Adipocyte (in vitro differentiated cells): ENCODE measurements at regions not wholly inside any gene's neighbourhood (a gene's known extent, or its start where the extent isn't known, plus 50 kb on each side); places are given as distances from the start of the nearest gene placed in this dataset.

Experiments
- DNase-seq: peaks from one replicate; pipeline ENCODE4 v3.0.0-alpha.2; 2015; ENCODE audit warnings: low read depth
- H3K27me3 ChIP-seq: replicated peaks from 2 replicates; pipeline ENCODE4 v1.7.0; 2013; ENCODE audit warnings: mild to moderate bottlenecking, low read length, moderate library complexity; ENCODE audit not compliant: control insufficient read depth, insufficient read depth
- H3K36me3 ChIP-seq: 2 replicates; pipeline ENCODE4 v1.7.0; 2013; ENCODE audit warnings: low read length, mild to moderate bottlenecking, moderate library complexity; ENCODE audit not compliant: control insufficient read depth, insufficient read depth, severe bottlenecking
- H3K4me1 ChIP-seq: 2 replicates; pipeline ENCODE4 v1.7.0; 2013; ENCODE audit warnings: mild to moderate bottlenecking, low read length, moderate library complexity; ENCODE audit not compliant: control insufficient read depth, insufficient read depth
- H3K4me3 ChIP-seq: 2 replicates; pipeline ENCODE4 v1.7.0; 2013; ENCODE audit warnings: mild to moderate bottlenecking, low read length, moderate library complexity
- H3K9ac ChIP-seq: 2 replicates; pipeline ENCODE4 v1.7.0; 2013; ENCODE audit warnings: mild to moderate bottlenecking, low read length, moderate library complexity
- H3K9me3 ChIP-seq: 2 replicates; pipeline ENCODE4 v1.7.0; 2013; ENCODE audit warnings: mild to moderate bottlenecking, low read length, moderate library complexity; ENCODE audit not compliant: control insufficient read depth

DNA sequence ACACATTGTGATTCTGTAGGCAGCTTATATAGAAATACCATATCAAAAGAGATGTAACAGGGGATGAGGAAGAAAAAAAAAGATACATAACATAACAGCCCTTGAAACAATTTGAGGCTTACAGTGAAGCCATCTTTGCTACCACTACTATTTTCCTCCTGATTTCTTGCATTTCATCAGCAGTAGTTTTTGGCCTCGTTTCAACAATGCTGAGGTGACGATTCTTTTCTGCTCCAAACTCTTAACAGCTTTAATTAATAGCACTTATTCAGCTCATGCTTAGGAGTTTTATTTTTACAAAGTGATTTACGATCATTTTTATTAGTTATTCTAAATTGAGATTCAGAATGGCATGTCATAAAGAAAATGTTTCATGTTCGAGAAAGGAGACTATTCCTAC, 163.2 kb downstream of the DCK start:
- H3K27me3 ChIP-seq: no peaks in the 10 kb centered on the region
- H3K4me1 ChIP-seq: no peaks in the 10 kb centered on the region
- H3K9me3 ChIP-seq: no peaks in the 10 kb centered on the region
- DNase-seq: no peak
- H3K4me3 ChIP-seq: no peak overlapping the region
- no peaks in the 10 kb centered on the region for H3K36me3 ChIP-seq
- H3K9ac ChIP-seq: no peak overlapping the region

DNA sequence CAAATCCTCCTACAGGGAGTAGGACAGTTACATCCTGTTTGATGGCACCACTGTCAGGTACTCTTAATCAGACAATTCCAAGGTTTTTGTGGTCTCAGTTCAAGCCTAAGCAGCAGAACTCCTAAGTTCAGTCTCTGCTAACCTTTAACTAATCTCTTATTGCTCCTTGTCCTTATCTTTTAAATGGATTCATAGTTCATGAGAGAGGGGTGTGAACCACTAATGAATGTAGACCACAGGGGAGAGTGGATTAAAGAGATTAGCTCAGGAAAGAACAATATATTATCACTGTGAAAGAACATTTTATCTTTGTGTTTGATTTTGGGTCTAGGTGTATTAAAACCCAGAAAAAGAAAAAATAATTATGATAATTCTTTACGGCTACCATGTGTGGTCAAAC, 168.9 kb downstream of the DCK start:
- Histone ChIP-seq H3K27me3 (no peaks in the 10 kb centered on the region), H3K9me3 (no peaks in the 10 kb centered on the region), H3K4me1 (no peaks in the 10 kb centered on the region), H3K4me3 (no peak overlapping the region), H3K36me3 (no peaks in the 10 kb centered on the region), H3K9ac (no peak overlapping the region)
- DNase-seq: no peak

DNA sequence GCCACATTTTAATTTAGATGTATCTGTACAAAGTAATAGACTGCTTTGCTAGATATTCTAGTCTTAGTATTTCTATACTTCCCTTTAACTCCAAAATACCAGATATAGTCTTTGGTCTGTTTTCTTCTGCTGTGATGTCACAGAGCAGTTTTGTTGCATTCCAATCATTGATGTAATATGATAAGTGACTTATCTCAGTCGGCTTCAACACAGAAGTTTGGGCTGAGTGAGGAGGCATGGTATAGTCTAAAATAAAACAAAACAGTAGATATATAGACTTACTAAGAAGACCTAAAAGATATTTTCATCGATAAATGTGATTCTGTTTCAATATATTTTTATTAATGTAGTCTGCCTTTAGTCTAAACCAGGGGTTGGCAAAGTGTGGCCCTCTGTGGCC, 169.9 kb downstream of the DCK start:
- H3K9ac ChIP-seq: no peak overlapping the region
- H3K27me3 ChIP-seq: no peaks in the 10 kb centered on the region
- peak; percentile 13 for DNase-seq
- H3K4me1 ChIP-seq: no peaks in the 10 kb centered on the region
- no peaks in the 10 kb centered on the region for H3K36me3 ChIP-seq
- no peak overlapping the region for H3K4me3 ChIP-seq
- no peaks in the 10 kb centered on the region for H3K9me3 ChIP-seq

DNA sequence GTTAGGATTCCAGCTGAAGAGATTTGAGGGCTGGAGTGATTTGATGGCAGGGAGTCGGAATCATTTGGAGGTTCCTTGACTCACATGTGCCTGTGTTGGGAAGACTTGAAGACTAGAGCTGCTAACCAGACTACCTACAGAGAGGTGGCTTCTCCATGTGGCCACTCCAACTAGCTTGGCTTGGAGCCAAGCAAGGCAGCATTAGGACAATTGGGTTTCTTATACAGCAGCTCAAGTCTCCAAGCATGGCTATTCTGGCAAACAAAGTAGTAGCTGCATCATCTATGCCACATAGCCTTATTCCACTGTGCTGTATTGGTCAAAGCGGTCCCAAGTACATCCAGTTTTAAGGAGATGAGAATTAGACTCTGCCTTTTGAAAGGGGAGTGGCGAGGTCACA, 171.7 kb upstream of the SLC4A4 start:
- Histone ChIP-seq H3K27me3 (no peaks in the 10 kb centered on the region), H3K9ac (no peak overlapping the region), H3K4me3 (no peak overlapping the region), H3K4me1 (no peaks in the 10 kb centered on the region), H3K36me3 (no peaks in the 10 kb centered on the region), H3K9me3 (no peaks in the 10 kb centered on the region)
- no peak for DNase-seq

DNA sequence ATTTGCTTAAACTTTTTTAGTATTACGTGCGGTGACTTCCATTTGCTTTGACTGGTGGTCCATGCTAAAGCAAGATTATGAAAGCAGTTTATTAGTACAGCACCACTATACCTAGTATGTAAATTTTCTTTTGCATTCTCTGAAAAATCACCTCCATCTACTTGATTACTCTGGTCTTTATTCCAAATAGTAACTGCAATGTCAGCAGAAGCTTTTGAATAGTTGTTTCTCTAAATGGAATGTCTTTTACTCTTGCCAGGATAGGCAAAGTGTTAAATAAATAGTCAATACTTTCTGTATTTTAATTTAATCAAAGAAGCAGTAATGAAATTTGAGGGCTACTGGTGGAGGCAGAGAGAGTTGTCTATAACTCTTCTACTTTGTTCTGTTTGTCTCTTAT, 167.2 kb upstream of the SLC4A4 start:
- H3K9ac ChIP-seq: no peak overlapping the region
- no peak for DNase-seq

DNA sequence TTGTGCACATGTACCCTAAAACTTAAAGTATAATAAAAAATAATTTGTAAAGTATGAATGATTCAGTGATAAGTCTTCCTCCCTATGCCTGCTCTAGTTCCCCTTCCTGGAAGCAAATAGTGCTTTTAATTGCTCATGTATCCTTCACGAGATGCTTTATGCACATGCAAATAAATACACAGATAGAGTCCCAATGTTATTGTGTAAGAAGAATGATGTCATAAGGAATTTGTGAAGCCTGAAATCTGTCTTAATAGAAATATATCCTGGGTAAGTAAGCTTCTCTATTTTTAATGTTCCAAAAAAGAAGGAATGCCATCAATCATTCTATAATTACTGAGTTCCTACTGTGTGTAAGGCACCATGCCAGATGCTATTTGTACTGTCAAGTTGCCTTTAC, 157.5 kb upstream of the SLC4A4 start:
- no peaks in the 10 kb centered on the region for H3K36me3 ChIP-seq
- no peak for DNase-seq
- no peaks in the 10 kb centered on the region for H3K27me3 ChIP-seq
- no peak overlapping the region for H3K9ac ChIP-seq
- H3K4me1 ChIP-seq: peaks cover 4% of the 10 kb centered on the region
- no peak overlapping the region for H3K4me3 ChIP-seq
- H3K9me3 ChIP-seq: no peaks in the 10 kb centered on the region

More for the DNA sequence above, 167.2 kb upstream of the SLC4A4 start:
- Histone ChIP-seq H3K9me3 (no peaks in the 10 kb centered on the region), H3K36me3 (no peaks in the 10 kb centered on the region), H3K4me1 (no peaks in the 10 kb centered on the region), H3K4me3 (no peak overlapping the region), H3K27me3 (no peaks in the 10 kb centered on the region)

DNA sequence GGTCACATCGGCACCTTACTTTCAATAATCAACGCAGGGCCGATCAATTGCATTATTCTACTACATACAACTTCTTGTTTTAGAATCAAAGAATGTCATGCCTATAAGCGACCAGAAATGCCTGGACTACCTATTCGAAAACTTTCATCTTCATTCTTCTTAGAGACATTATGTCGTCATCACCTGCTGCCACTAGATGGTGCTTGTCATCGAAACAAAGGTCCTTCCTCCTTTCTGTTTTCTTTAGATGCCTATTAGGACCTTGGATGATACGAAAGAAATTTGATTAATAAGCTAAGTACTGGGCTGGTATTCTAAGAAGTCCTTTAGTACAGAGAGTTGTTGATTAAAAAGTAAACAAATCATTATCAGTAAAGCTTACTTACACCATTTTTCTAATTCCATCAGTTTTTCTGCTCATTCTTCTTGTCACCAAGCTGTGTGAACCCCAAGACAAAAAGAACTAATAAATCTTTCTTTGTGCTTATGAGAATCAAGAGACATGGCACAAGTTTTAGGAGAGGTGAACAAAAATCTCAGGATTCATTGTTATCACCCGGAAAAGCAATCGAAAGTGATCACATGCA, 154.5 kb upstream of the SLC4A4 start:
- Histone ChIP-seq H3K4me1 (peaks cover 9% of the 10 kb centered on the region), H3K9me3 (no peaks in the 10 kb centered on the region), H3K27me3 (no peaks in the 10 kb centered on the region), H3K36me3 (no peaks in the 10 kb centered on the region), H3K4me3 (no peak overlapping the region), H3K9ac (no peak overlapping the region)
- peak; percentile 87 for DNase-seq

DNA sequence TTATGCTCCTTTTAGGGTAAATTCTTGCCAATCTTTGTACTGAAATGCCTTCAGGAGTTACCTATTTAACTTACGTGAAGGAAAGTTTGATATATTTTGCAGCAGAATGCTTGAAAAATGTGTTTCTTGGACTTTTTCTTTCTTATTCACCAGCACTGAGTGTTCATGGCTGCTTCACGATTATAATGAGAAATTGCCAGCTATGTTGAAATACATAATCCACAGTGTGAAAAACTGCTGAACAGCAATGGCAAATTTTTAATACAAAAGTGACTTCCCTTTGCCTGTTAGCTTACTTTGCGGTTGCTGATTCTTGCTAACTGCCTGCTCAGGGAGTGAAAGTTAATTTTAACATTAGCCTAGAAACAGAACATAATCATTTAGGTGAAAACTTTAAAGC, 153.8 kb upstream of the SLC4A4 start:
- Histone ChIP-seq H3K36me3 (no peaks in the 10 kb centered on the region), H3K9ac (no peak overlapping the region), H3K4me1 (peaks cover 9% of the 10 kb centered on the region), H3K27me3 (no peaks in the 10 kb centered on the region), H3K9me3 (no peaks in the 10 kb centered on the region), H3K4me3 (no peak overlapping the region)
- no peak for DNase-seq

DNA sequence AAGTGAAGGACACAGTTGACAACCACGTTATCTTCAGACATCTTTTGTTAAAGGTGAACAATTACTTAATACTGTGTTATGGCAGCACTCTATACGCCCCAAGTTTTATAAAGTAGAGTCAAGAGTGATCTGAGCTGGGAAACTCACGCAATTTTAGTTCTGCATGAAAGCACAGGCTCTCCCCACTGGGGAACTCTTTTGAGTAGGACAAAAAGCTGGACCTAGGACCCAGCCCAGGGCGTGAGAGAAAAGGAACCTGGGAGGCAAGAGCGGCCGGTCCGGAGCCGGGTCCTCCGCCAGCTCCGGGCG, 152.6 kb upstream of the SLC4A4 start:
- Histone ChIP-seq H3K9me3 (no peaks in the 10 kb centered on the region), H3K36me3 (no peaks in the 10 kb centered on the region), H3K4me1 (peaks cover 9% of the 10 kb centered on the region), H3K27me3 (no peaks in the 10 kb centered on the region), H3K9ac (peak overlapping the region; percentile 51), H3K4me3 (peak overlapping the region; percentile 83)
- no peak for DNase-seq

DNA sequence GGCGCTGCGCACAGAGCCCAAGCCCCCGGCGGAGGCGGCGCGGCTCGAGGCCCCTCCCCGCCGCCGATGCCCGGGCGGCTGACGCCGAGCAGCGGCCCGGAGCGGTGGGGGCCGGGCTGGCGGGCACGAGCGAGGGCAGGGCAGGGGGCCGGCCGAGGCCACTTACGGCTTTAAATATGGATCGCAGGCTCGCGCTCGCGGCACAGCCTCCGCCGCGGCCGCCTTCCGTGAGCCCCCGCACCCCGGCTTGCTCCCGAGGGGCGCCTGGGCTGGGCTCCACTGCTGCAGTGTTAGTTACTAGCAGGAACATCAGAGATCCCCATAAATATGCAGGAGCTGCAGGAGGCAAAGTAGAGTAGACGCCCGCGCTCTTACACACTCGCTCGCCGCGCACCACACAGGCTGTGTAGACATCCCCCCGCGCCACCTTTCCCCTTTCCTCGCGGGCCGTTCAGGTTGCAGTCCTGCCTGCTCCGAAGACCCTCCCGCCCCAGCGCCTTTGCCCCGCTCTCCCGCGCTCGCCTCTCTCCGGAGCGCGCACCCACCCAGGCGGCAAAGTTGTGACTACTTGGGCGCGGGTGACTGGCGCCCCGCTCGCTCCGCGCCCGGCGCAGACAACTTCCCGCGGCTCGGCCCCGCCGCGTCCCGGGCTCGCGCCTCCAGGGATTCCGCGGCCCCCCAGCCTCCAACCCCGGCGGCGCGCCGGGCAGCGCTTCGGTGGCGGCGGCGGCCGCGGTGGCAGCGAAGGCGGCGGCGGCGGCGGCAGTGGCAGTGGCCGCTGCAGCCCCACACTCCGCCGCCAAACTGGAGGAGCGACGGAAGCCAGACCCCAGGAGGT, 152.0 kb upstream of the SLC4A4 start:
- H3K36me3 ChIP-seq: no peaks in the 10 kb centered on the region
- H3K4me3 ChIP-seq: peak overlapping the region; percentile 83
- DNase-seq: peak; percentile 91
- H3K9ac ChIP-seq: peak overlapping the region; percentile 57
- H3K4me1 ChIP-seq: peaks cover 9% of the 10 kb centered on the region
- H3K9me3 ChIP-seq: no peaks in the 10 kb centered on the region
- no peaks in the 10 kb centered on the region for H3K27me3 ChIP-seq

DNA sequence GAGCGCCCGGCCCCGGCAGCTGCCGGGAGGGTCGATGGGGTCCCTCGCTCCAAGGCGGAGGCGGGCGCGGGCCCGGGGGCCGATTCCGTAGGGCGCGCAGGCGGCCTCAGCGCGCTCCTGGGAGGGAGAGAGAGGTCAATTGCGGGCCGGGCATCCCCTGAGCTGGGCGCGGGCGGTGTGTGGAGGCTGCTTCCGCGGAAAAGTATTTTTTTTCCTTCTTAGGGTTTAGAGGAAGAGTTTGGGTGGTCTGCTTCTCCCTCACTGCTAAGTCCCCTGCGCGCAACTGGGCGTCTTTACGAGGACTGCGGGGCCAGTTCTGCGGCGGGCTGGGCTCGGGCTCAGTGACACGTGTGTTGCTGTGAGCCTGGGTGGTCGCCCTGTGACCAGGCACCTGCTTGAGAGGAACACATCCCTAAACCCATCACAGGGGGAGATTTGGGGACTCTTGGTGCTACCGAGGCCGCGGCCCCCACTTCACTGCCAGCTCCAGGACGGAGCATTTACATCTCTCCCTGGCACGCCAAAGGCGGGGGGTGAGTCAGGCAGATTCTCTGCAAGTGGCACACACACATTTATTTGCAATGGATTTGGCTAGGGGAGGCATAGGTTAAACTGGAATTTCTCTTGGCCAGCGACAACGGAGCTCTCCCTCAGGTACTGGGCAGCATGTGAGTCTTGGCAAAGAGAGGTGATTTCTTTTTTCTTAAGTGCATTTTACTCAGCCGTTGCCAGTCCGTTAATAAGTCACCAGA, 151.2 kb upstream of the SLC4A4 start:
- Histone ChIP-seq H3K9ac (peak overlapping the region; percentile 57), H3K36me3 (no peaks in the 10 kb centered on the region), H3K4me1 (peaks cover 9% of the 10 kb centered on the region), H3K9me3 (no peaks in the 10 kb centered on the region), H3K4me3 (peak overlapping the region; percentile 83), H3K27me3 (no peaks in the 10 kb centered on the region)
- peak; percentile 75 for DNase-seq
